ENCODE measurements at regions not wholly inside any gene's neighbourhood (a gene's known extent, or its start where the extent isn't known, plus 50 kb on each side); places are given as distances from the start of the nearest gene placed in this dataset.

DNA sequence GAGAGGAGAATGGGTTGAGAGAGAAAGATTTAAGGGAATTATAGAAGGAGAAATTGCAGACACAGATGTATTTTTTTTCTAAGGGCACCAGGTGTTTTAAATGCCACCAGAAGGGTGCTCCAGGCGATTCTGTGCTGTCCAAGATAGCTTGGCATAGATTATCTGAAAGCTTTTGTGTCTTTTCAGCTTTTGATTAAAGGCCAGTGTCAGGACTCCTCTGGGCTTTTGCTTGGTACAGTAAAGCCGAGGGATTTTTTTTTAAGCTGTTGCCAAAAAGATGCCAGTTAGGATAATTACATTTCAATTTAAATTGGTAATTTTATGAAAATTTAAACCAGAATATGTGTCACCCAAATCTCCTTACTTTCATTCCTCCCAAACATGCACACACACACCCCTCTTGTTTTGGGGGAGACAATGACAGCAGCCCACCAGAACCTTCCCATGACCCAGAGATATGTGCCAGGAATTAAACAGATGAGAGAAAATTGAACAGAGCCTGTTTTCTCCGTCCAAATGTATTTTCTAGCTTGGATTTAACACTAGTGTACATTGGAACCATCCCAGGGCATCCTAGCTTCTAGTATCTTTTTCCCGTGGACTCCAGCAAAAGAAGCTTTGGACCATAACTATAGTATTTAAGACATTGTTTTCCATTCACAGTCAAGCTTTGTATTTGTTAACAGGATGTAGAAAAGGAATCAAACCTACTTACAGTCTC, 670.7 kb upstream of the CXADR start:
- no peaks in the 10 kb centered on the region for H3K36me3 Mint-ChIP-seq (ENCODE audit: unreplicated experiment)
- H3K27me3 Mint-ChIP-seq (ENCODE audit: unreplicated experiment), result no peaks in the 10 kb centered on the region
- H3K4me3 Mint-ChIP-seq (ENCODE audit: unreplicated experiment), result peak overlapping the region; percentile 32
- H3K4me1 Mint-ChIP-seq (ENCODE audit: low read depth, unreplicated experiment), result peaks cover 26% of the 10 kb centered on the region
- H3K27ac Mint-ChIP-seq (ENCODE audit: unreplicated experiment), result peak overlapping the region; percentile 92
- peaks cover 5% of the 10 kb centered on the region for H3K9me3 Mint-ChIP-seq (ENCODE audit: unreplicated experiment)
- no peak for DNase-seq
- TF ChIP-seq, protein P1, sequence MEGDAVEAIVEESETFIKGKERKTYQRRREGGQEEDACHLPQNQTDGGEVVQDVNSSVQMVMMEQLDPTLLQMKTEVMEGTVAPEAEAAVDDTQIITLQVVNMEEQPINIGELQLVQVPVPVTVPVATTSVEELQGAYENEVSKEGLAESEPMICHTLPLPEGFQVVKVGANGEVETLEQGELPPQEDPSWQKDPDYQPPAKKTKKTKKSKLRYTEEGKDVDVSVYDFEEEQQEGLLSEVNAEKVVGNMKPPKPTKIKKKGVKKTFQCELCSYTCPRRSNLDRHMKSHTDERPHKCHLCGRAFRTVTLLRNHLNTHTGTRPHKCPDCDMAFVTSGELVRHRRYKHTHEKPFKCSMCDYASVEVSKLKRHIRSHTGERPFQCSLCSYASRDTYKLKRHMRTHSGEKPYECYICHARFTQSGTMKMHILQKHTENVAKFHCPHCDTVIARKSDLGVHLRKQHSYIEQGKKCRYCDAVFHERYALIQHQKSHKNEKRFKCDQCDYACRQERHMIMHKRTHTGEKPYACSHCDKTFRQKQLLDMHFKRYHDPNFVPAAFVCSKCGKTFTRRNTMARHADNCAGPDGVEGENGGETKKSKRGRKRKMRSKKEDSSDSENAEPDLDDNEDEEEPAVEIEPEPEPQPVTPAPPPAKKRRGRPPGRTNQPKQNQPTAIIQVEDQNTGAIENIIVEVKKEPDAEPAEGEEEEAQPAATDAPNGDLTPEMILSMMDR (IDR thresholded peaks at IDR 0.05; ENCODE audit: partially characterized antibody, unreplicated experiment), result no peak

DNA sequence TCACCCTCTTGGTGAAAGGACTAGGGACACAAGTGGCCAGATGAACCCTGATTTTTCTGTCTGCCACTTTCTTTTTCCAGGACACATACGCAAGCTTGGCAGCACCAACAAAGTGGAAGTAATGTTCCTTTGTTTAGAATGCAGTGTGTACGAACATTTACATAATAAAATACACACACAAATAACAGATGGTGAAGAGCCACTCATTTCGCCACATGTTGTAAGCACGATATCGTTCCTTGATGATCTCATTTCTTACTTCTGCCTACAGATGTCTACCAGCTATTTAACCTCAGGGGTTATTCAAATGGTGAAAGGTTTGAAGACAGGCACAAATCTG, 670.2 kb upstream of the CXADR start:
- no peaks in the 10 kb centered on the region for H3K36me3 Mint-ChIP-seq (ENCODE audit: unreplicated experiment)
- H3K27ac Mint-ChIP-seq (ENCODE audit: unreplicated experiment), result peak overlapping the region; percentile 92
- H3K9me3 Mint-ChIP-seq (ENCODE audit: unreplicated experiment), result peaks cover 5% of the 10 kb centered on the region
- no peak for DNase-seq
- peaks cover 24% of the 10 kb centered on the region for H3K4me1 Mint-ChIP-seq (ENCODE audit: low read depth, unreplicated experiment)
- no peaks in the 10 kb centered on the region for H3K27me3 Mint-ChIP-seq (ENCODE audit: unreplicated experiment)
- H3K4me3 Mint-ChIP-seq (ENCODE audit: unreplicated experiment), result no peak overlapping the region
- TF ChIP-seq, protein P1 (IDR thresholded peaks at IDR 0.05; ENCODE audit: partially characterized antibody, unreplicated experiment), result no peak

DNA sequence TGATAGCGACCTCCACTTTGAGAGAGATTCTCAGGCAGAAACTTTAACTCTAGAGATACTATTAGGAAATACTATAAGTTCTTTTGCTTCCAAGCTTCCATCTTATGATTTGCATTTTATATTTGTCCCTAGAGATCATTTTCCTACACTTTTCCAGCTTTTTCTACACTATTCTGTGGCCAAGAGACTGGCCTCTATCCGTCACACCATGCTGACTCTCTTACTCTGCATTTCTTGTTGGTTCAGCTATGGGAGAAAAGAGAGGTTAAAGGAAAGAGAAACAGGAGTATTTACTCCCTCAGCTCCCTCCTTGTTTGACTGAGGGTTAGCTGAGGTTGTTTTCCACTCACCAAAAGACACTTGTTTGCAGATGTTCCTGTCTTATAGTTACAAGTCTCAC, 665.6 kb upstream of the CXADR start:
- H3K9me3 Mint-ChIP-seq (ENCODE audit: unreplicated experiment), result peaks cover 5% of the 10 kb centered on the region
- H3K4me1 Mint-ChIP-seq (ENCODE audit: low read depth, unreplicated experiment), result peaks cover 10% of the 10 kb centered on the region
- H3K36me3 Mint-ChIP-seq (ENCODE audit: unreplicated experiment), result no peaks in the 10 kb centered on the region
- no peak overlapping the region for H3K27ac Mint-ChIP-seq (ENCODE audit: unreplicated experiment)
- H3K27me3 Mint-ChIP-seq (ENCODE audit: unreplicated experiment), result no peaks in the 10 kb centered on the region
- DNase-seq, result no peak
- no peak overlapping the region for H3K4me3 Mint-ChIP-seq (ENCODE audit: unreplicated experiment)
- TF ChIP-seq, protein P1 (IDR thresholded peaks at IDR 0.05; ENCODE audit: partially characterized antibody, unreplicated experiment), result no peak

DNA sequence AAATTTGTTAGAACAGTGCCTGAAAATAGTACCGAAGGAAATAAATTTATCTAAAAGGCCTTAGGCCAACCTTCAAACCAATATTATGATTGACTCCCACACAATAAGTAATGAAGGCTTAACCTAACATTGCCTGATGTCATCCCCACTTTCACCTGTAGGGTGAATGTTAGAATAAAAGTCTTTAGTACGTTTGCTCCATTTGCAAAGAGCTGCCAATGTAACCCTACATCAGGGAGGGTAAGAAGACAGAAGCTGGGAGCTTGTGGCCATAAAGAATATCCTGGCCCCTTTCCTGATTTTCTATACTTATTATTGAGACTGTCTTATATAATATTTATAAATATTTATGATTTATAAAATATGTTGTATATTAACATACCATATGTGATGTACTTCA, 661.8 kb upstream of the CXADR start:
- TF ChIP-seq, protein P1 (IDR thresholded peaks at IDR 0.05; ENCODE audit: partially characterized antibody, unreplicated experiment), result peak; percentile 71
- peaks cover 10% of the 10 kb centered on the region for H3K36me3 Mint-ChIP-seq (ENCODE audit: unreplicated experiment)
- no peak overlapping the region for H3K4me3 Mint-ChIP-seq (ENCODE audit: unreplicated experiment)
- H3K27me3 Mint-ChIP-seq (ENCODE audit: unreplicated experiment), result no peaks in the 10 kb centered on the region
- peaks cover 3% of the 10 kb centered on the region for H3K9me3 Mint-ChIP-seq (ENCODE audit: unreplicated experiment)
- no peak overlapping the region for H3K27ac Mint-ChIP-seq (ENCODE audit: unreplicated experiment)
- H3K4me1 Mint-ChIP-seq (ENCODE audit: low read depth, unreplicated experiment), result no peaks in the 10 kb centered on the region
- DNase-seq, result no peak

DNA sequence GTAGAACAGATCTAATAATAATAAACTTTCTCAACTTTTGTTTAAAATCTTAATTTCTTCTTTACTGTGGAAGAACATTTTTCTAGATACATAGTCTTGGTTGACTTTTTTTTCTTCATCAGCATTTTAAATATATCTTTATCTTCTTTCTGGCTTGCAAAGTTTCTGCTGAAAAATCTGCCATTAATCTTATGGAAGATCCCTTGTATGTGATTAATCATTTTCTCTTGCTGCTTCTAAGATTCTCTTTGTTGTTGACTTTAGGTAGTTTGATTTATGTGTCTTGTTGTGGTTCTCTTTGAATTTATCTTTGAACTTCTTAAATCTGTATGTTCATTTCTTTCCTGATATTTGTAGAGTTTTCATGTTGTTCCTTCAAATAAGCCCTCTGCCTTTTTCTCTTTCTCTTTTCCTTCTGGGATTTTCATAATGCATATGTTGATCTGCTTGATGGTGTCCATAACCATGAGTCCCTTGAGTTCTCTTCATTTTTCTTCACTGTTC, 657.6 kb upstream of the CXADR start:
- TF ChIP-seq, protein P1 (IDR thresholded peaks at IDR 0.05; ENCODE audit: partially characterized antibody, unreplicated experiment), result no peak
- Mint-ChIP-seq H3K27ac (ENCODE audit: unreplicated experiment) (no peak overlapping the region), H3K27me3 (ENCODE audit: unreplicated experiment) (no peaks in the 10 kb centered on the region), H3K36me3 (ENCODE audit: unreplicated experiment) (peaks cover 13% of the 10 kb centered on the region), H3K4me3 (ENCODE audit: unreplicated experiment) (no peak overlapping the region), H3K4me1 (ENCODE audit: low read depth, unreplicated experiment) (no peaks in the 10 kb centered on the region), H3K9me3 (ENCODE audit: unreplicated experiment) (peaks cover 3% of the 10 kb centered on the region)
- no peak for DNase-seq

Data from glutamatergic neuron (in vitro differentiated cells).